ENCODE measurements at regions not wholly inside any gene's neighbourhood (a gene's known extent, or its start where the extent isn't known, plus 50 kb on each side); places are given as distances from the start of the nearest gene placed in this dataset.

DNA sequence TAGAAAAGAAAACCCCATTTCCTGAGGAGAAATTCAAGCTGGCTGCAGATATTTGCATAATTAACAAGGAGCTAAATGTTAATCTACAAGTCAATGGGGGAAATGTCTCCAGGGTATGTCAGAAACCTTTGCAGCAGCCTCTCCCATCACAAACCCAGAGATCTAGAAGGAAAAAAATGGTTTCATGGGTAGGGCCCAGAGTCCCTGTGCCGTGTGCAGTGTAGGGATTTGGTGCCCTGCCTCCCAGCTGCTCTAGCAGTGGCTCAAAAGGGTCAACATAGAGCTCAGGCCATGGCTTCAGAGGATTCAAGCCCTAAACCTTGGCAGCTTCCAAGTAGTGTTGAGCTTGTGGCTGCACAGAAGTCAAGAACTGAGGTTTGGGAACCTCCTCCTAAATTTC, 290.2 kb upstream of the TMEFF2 start:
- TF ChIP-seq, protein P1, sequence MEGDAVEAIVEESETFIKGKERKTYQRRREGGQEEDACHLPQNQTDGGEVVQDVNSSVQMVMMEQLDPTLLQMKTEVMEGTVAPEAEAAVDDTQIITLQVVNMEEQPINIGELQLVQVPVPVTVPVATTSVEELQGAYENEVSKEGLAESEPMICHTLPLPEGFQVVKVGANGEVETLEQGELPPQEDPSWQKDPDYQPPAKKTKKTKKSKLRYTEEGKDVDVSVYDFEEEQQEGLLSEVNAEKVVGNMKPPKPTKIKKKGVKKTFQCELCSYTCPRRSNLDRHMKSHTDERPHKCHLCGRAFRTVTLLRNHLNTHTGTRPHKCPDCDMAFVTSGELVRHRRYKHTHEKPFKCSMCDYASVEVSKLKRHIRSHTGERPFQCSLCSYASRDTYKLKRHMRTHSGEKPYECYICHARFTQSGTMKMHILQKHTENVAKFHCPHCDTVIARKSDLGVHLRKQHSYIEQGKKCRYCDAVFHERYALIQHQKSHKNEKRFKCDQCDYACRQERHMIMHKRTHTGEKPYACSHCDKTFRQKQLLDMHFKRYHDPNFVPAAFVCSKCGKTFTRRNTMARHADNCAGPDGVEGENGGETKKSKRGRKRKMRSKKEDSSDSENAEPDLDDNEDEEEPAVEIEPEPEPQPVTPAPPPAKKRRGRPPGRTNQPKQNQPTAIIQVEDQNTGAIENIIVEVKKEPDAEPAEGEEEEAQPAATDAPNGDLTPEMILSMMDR (IDR thresholded peaks at IDR 0.05), result no peak
- TF ChIP-seq POLR2A (IDR thresholded peaks at IDR 0.05), result no peak
